Epithelial cell of prostate (primary cell): ENCODE measurements at regions not wholly inside any gene's neighbourhood (a gene's known extent, or its start where the extent isn't known, plus 50 kb on each side); places are given as distances from the start of the nearest gene placed in this dataset.
"Not testable (repeated sequence)": the region's sequence is repeated elsewhere in the genome, so short reads cannot be mapped to it uniquely, and the experiment has no call there.

Experiments
- DNase-seq: peaks from one replicate; pipeline ENCODE4 v3.0.0-alpha.2; 2011; ENCODE audit warnings: low read depth, low spot score
- H3K27ac ChIP-seq: fragments of 450-650 bp; 2 replicates; pipeline ENCODE4 v1.5.1; 2017; ENCODE audit warnings: mild to moderate bottlenecking

GRCh38 chr3:15899388-15899787, 101.6 kb upstream of the ANKRD28 start:
- H3K27ac ChIP-seq, result no peak overlapping the region
- no peak for DNase-seq

- peak overlapping the region; percentile 70 for H3K27ac ChIP-seq
- no peak for DNase-seq
Measured at GRCh38 chr3:15903164-15903563, 105.4 kb upstream of the ANKRD28 start.

GRCh38 chr3:15903759-15904720, 106.3 kb upstream of the ANKRD28 start:
- DNase-seq, result no peak
- H3K27ac ChIP-seq, result peak overlapping the region; percentile 70

- no peak for DNase-seq
- no peak overlapping the region for H3K27ac ChIP-seq
Measured at GRCh38 chr3:15905041-15905440, 107.3 kb upstream of the ANKRD28 start.

GRCh38 chr3:15907403-15907802, 109.6 kb upstream of the ANKRD28 start:
- not testable (repeated sequence) for DNase-seq

GRCh38 chr3:15918988-15919387, 121.2 kb upstream of the ANKRD28 start:
- DNase-seq, result no peak
- no peak overlapping the region for H3K27ac ChIP-seq

More at GRCh38 chr3:15907403-15907802, 109.6 kb upstream of the ANKRD28 start:
- H3K27ac ChIP-seq, result not testable (repeated sequence)

DNA sequence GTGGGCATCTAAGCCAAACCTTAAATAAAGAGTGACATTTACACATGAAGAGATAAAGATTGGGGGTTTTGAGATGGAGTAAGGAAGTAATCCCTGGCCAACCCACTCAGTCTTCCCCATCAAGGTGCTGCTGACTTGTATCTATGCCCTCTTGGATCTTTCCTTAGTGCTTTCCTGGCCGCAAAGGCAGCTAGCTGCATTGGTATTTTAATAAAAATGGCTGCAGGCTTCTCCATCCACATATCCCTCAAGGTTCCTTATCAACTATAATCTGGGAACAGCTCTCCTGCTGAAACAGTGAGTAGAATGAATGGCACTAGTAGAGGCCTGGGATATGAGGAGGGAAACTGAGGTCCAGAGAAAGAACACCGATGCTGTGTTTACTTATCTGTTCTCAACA, 122.2 kb upstream of the ANKRD28 start:
- DNase-seq, result no peak
- no peak overlapping the region for H3K27ac ChIP-seq

DNA sequence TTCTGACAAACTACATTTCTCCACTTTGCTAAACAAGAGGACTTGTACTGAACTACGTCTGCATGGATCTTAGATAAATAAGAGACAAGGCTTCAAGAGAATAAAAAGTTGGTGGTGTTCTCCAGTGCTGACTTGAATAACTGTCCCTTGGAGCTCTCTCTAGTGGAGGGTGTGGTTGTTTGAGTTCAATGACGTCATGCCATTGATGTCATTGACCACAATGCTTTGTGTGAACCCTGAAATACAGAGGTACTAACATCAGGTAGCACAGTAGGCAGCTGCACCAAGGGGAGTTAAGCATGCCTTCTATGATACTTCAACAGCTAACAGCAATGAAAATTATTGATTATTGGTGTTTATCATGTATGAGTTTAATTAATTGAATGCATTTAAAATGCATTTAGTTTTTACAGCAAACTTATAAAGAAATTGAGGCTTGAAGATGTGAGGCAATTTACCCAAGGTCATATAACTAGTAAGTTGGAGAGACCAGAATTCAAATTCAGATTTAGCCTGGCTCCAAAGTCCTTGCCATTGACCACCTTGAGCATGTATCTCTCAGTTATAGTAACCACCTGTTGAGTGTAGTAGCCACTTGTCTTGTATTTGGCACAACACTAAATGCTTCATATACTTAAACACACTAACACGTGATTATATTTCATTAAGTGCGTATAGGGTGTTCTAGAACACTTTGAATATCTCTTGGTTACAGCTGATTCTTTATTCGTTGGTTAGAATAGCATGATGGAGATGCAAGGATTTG, 126.0 kb upstream of the ANKRD28 start:
- DNase-seq, result no peak

GRCh38 chr3:15924914-15925313, 127.1 kb upstream of the ANKRD28 start:
- no peak for DNase-seq
- no peak overlapping the region for H3K27ac ChIP-seq

More for the DNA sequence above, 126.0 kb upstream of the ANKRD28 start:
- no peak overlapping the region for H3K27ac ChIP-seq

DNA sequence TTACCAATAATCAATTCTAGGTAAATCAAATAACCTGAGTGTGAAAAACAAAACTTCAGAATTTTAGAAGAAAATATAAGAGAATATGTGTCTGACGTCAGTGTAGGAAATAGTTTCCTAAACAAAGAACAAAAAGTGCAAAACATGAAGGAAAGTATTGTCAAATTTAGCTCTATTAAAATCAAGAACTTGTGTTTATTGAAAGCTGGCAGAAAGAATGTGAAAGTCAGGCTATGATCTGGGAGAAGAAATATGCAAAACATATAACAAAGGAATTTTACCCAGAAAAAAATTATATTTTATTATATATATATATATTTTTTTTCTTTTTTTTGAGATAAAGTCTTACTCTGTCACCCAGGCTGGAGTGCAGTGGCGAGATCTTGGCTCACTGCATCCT, 129.1 kb upstream of the ANKRD28 start:
- H3K27ac ChIP-seq, result no peak overlapping the region
- no peak for DNase-seq

DNA sequence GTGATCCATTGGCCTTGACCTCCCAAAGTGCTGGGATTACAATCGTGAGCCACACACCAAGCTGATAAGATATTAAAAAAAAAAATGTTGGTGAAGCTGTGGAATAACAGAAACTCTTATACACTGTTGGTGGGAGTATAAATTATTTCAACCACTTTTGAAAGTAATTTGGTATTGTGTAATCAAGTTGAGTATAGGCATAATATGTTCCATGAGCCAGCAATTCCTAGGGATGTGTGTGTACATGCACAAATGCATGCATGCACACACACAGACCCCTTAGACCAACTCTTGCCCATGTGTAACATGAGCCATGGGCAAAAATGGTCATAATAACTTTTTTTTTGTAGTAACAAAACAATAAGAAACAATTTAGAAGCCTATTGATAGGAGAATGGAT, 130.2 kb upstream of the ANKRD28 start:
- DNase-seq, result no peak

GRCh38 chr3:15929944-15930571, 132.3 kb upstream of the ANKRD28 start:
- H3K27ac ChIP-seq, result no peak overlapping the region
- no peak for DNase-seq

More for the DNA sequence above, 130.2 kb upstream of the ANKRD28 start:
- no peak overlapping the region for H3K27ac ChIP-seq

- DNase-seq, result no peak
- no peak overlapping the region for H3K27ac ChIP-seq
Measured at GRCh38 chr3:15932348-15933300, 134.8 kb upstream of the ANKRD28 start.

GRCh38 chr3:15933439-15934139, 135.8 kb upstream of the ANKRD28 start:
- H3K27ac ChIP-seq, result no peak overlapping the region
- DNase-seq, result no peak

DNA sequence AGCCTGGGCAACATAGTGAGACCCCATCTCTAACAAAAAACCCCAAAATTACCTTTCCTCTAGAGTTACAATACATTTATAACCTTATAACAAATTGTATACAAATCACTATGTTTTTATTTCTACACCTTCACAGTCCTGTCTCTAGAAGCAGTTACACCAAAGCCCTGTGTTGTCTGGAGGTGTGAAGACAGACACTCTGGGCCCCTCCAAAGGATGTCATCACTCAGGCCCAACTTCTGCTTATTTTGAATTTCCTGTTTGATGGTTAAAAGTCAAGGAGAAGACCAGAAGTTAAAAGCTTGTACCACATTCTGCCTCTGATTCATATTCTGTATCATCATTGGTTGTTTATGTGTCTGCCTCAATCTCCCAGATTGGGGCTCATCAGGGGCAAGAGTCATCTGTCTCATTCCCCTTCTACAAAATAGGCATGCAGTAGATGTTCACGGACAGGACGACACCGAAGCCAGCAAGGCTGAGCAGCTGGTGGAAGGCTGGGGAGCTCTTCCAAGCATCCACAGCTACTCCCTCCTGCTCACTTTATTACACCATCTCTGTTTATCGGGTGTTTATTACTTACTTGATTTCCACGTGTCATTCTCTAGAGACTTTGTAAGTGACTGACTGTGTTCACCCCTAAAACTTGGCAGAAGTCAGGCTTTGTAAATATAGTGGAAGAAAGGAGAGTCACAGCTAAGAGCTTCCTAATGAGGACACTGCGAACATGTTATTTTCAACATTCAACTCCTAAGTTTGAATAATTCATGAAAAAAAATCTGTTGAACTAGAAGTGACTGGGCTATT, 136.8 kb upstream of the ANKRD28 start:
- H3K27ac ChIP-seq, result no peak overlapping the region
- DNase-seq, result no peak

DNA sequence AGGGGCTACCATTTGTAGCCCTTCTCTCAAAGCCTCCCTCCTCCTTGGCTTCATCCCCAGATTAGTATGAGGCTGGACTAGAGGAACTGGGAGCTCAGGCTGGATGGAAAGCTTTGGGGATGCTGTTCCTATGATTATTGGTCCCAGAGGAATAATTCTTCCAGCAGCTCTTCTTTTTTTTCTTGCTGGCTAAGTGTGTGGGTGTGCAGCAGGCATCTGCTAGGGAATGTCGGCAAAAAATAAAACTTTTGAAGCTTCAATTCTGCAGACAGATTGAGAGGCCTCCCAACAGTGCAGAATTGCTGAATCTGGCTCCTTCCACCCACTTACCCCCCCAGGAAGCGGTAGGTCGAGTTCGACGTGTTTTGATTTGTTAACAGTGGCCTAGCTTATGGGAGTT, 138.5 kb upstream of the ANKRD28 start:
- no peak overlapping the region for H3K27ac ChIP-seq
- no peak for DNase-seq

DNA sequence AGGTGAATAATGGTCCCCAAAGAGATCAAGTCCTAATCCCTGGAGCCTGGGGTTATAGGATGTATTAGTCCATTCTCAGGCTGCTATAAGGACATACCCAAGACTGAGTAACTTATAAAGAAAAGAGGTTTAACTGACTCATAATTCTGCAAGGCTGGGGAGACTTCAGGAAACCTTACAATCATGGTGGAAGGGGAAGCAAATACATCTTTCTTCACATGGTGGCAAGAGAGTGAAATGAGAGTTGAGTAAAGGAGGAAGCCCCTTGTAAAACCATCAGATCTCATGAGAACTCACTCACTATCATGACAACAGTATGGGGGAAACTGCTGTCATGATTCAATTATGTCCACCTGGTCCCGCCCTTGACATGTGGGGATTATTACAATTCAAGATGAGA, 142.9 kb upstream of the ANKRD28 start:
- no peak overlapping the region for H3K27ac ChIP-seq
- DNase-seq, result no peak

- H3K27ac ChIP-seq, DNase-seq: not testable (repeated sequence)
Measured at GRCh38 chr3:15941457-15941856, 143.7 kb upstream of the ANKRD28 start.
